ENCODE measurements at regions not wholly inside any gene's neighbourhood (a gene's known extent, or its start where the extent isn't known, plus 50 kb on each side); places are given as distances from the start of the nearest gene placed in this dataset.

DNA sequence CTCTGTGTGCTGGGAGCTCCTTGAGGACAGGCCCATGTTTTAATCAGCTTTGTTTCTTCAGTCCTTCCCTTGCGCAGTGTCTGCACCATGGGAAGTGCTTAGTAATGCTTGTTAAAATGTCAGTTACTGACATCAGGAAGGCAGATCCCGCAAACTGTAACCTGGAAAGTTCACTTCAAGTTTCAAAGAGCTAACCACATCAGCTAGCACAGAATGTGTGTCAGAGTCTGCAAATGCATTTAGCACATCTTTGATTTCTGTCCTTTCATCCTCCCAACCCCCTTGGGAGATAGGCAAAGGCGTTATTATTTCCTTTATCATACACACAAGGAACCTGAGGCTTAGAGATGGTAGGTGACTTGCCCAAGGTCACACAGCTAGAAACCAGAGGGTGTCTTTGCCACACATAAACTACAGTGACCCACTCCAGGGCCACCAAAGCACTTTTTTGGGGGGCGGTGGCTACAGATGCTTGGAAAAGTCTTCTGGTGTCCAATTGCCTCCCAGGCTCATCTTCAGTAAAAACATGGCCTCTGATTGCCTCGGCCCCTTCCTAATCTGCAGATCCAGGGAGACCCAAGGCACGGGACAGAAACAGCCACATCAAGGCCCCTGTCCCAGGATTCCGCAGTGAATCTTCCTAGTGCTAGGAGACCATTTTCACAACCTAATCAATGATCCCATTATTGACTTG is 116.2 kb upstream of the GPR26 start:
- no peak for TF ChIP-seq GATA2 (IDR thresholded peaks at IDR 0.05; ENCODE audit: low read depth, low read length)
- no peak for TF ChIP-seq GATA3 (IDR thresholded peaks at IDR 0.05; ENCODE audit: low read depth, low read length)
